ENCODE measurements at regions not wholly inside any gene's neighbourhood (a gene's known extent, or its start where the extent isn't known, plus 50 kb on each side); places are given as distances from the start of the nearest gene placed in this dataset.

DNA sequence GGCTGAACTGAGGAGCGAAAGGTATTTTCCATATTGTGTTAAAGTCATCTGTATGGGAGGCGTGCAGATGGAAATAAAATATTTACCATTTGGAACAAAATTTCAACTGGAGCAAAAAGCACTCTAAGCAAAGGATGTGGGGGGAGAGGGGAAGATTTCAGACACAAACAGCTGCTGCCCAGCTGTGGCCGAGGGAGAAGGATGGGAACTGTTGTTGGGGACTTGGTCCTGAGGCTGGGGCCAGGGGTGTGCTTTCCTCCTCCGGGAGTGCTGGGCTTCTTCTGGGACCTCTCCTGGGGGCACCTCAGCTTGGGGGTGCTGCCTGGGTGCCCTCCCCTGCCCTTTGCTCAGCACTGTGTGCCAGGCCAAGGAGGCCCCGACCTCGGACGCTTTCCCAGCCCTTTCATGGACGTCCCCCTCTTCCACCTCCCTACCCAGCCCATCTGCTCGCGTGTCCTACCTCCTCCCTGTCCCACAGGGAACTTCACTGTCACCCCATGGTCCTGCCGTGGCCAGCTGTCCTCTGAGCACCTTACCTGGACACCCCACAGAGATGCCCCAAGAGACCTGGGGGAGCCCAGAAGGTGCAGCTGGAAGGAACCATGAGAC, 101.9 kb upstream of the COL5A1 start:
- Histone ChIP-seq H3K9me3 (no peaks in the 10 kb centered on the region), H3K4me3 (no peak overlapping the region), H3K27ac (peak overlapping the region in 1 of 2 donors; percentile 22), H3K4me1 (no peaks in the 10 kb centered on the region), H3K36me3 (no peaks in the 10 kb centered on the region), H3K27me3 (no peaks in the 10 kb centered on the region)
- TF ChIP-seq, protein P1, sequence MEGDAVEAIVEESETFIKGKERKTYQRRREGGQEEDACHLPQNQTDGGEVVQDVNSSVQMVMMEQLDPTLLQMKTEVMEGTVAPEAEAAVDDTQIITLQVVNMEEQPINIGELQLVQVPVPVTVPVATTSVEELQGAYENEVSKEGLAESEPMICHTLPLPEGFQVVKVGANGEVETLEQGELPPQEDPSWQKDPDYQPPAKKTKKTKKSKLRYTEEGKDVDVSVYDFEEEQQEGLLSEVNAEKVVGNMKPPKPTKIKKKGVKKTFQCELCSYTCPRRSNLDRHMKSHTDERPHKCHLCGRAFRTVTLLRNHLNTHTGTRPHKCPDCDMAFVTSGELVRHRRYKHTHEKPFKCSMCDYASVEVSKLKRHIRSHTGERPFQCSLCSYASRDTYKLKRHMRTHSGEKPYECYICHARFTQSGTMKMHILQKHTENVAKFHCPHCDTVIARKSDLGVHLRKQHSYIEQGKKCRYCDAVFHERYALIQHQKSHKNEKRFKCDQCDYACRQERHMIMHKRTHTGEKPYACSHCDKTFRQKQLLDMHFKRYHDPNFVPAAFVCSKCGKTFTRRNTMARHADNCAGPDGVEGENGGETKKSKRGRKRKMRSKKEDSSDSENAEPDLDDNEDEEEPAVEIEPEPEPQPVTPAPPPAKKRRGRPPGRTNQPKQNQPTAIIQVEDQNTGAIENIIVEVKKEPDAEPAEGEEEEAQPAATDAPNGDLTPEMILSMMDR (IDR thresholded peaks at IDR 0.05) = no peak
- TF ChIP-seq POLR2A (IDR thresholded peaks at IDR 0.05) = no peak
- intact Hi-C loops (cut with DNase I; ENCODE audit: low total_unique reads) = no loop called here
- DNase-seq = no peak

DNA sequence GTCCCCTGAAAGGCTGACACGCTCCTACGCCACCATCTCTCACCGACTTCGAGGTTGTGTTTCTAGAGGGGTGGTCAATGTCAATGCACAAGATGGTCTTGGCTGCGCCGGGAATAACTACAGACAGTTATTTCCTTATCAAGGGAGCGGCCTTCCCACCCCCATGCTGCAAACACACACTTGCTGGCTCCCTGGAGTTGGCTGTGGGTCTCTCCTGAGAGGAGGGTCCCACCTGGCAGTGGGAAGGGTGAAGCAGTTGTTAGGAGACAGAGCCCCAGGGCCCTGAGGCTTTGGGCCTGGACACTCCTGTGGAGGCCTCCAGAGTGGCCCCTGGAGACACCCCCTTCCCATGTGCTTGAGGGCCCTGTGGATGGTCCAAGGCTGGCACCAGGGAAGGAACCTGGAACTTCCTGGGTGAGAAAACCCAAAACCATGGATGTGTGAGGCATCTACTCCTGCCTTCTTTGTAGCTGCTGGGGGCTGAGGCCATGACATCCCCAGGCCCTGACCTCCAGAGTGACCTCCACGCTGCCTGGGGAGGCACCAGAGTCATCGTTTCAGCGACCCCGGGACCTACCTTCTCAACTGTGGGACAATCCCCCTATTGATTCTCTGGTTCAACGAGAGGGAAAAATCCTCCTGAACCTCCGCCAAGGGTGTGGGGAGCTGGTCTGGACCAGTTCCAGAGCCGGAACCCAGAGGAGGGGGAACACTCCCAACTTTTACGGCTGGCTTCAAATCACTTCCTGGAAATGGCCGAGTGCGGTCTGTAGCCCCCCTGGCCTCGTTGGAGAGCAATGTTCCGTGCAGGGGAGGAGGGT, 101.1 kb upstream of the COL5A1 start:
- intact Hi-C loops (cut with DNase I; ENCODE audit: low total_unique reads) = no loop called here
- H3K9me3 ChIP-seq = no peaks in the 10 kb centered on the region
- DNase-seq = no peak
- no peaks in the 10 kb centered on the region for H3K36me3 ChIP-seq
- H3K27me3 ChIP-seq = no peaks in the 10 kb centered on the region
- peaks cover 0 to 2% of the 10 kb centered on the region in 2 donors for H3K4me1 ChIP-seq
- H3K4me3 ChIP-seq = no peak overlapping the region
- H3K27ac ChIP-seq = peak overlapping the region in 1 of 2 donors; percentile 22
- no peak for TF ChIP-seq POLR2A (IDR thresholded peaks at IDR 0.05)
- TF ChIP-seq, protein P1 (IDR thresholded peaks at IDR 0.05) = no peak

DNA sequence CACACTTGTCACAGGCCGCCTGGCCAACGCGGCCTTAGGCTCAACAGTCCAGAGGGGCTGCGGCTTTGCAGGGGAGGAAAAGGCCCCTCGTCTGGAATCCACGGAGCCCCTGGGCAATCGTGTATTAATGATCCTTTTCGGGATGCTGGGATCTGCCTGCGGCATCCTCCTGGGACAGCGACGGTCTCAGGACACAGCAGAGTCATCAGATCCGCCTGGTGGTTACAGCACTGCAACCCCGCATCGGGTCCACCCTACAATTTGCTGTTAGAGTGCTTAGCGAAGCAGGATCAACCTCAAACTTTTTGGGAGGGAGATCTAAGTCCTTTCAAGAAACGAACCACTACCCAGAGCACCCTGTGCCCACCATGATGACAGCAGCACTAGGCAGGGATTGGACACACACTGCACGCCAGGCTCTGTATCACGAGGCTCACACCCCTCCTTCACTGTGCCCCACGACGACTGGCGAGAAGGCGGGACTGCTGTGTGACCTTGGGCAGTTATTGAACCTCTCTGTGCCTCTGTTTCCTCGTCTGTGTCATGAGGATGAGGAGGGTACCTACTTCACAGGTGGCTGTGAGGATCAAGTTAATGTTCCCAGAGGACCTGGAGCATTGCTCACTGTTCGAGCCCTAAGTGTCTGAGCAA, 100.4 kb upstream of the COL5A1 start:
- Histone ChIP-seq H3K4me1 (peaks cover 0 to 3% of the 10 kb centered on the region in 2 donors), H3K27me3 (no peaks in the 10 kb centered on the region), H3K4me3 (no peak overlapping the region), H3K27ac (no peak overlapping the region), H3K9me3 (no peaks in the 10 kb centered on the region), H3K36me3 (no peaks in the 10 kb centered on the region)
- no peak for TF ChIP-seq POLR2A (IDR thresholded peaks at IDR 0.05)
- TF ChIP-seq, protein P1 (IDR thresholded peaks at IDR 0.05) = no peak
- DNase-seq = no peak
- intact Hi-C loops (cut with DNase I; ENCODE audit: low total_unique reads) = no loop called here

DNA sequence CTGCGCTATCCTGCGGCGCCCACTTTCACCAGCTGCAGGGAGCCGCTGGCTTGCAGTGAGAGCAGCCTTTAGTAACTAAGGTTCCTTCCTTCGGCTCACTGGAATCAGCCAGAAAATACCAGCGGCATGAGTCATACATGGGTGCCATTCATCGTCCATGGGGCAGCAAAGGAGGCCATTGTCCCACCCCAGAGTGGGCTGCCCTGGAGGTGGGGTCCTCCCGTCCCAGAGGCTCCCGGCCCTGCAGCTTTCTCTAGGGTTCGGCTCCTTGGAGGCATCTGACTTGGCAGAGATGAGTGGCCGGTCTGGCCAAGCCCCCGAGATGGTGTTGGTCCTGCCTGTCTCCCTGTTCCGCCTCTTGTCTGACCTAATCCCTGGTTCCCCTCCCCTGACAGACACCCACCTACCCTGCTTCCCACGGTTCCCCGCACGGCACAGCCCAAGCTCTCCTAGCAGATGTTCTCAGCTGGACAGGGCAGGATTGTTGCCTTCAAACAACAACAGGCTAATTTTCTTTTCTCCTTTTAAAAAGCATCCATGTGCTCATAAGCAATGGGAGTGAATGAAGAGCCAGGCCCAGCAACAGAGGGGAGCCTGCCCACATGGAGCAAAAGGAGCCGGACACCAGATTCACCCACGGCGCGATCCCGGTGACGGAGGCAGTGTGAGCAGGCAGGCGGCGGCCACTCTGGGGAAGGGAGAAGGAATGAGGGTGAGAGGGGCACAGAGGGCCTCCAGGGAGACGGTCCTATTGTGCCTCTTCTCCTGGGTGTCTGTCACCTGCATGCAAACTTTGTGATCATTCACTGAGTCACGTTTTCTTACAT, 97.0 kb upstream of the COL5A1 start:
- DNase-seq = peak; percentile 50 to 52
- H3K36me3 ChIP-seq = no peaks in the 10 kb centered on the region
- no peak overlapping the region for H3K4me3 ChIP-seq
- intact Hi-C loops (cut with DNase I; ENCODE audit: low total_unique reads) = no loop called here
- TF ChIP-seq, protein P1 (IDR thresholded peaks at IDR 0.05) = no peak
- no peak for TF ChIP-seq POLR2A (IDR thresholded peaks at IDR 0.05)
- H3K27ac ChIP-seq = peak overlapping the region; percentile 50 to 54
- H3K27me3 ChIP-seq = no peaks in the 10 kb centered on the region
- no peaks in the 10 kb centered on the region for H3K9me3 ChIP-seq
- H3K4me1 ChIP-seq = peaks cover 0 to 3% of the 10 kb centered on the region in 2 donors

All from uterus (tissue), 3 donors.